ENCODE measurements at regions not wholly inside any gene's neighbourhood (a gene's known extent, or its start where the extent isn't known, plus 50 kb on each side); places are given as distances from the start of the nearest gene placed in this dataset.
"Not testable (repeated sequence)": the region's sequence is repeated elsewhere in the genome, so short reads cannot be mapped to it uniquely, and the experiment has no call there.

DNA sequence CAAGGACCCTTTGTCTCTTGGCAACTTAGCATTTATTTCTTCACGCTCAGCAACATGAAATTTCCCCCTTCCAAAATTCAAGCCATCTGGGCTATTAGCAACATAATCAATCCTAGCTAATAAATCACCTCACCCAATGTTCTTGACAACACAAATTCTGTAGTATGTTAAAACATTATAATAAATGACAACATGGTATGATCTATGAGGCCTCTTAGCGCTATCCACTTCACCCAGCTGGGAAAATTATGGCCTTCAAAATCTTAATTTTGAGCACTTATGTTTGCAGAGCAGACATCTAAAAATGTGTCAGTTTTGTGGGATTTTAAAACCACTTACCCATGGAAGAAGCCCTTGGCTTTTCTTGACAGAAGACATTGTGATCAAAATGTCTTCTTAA lies 181.9 kb downstream of the HDGFL1 start:
- DNase-seq = no peak

DNA sequence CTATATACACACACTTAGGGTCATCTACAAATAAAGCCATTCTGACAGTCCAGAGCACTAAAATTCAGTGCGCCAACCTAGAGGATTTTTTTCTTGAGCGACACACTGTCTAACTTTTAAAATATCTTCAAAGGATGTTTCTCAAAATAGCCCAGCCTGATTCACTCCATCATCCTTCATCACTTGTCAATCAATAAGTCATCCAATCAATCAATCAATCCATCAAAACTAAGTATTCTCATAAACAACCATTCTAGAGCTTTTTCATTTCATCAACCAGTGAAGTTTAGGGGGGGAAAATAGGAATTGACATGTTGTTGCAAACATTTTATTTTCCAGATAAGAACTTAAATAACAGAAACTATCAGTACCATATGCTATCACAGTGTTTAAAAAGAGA lies 183.2 kb downstream of the HDGFL1 start:
- no peak for DNase-seq

DNA sequence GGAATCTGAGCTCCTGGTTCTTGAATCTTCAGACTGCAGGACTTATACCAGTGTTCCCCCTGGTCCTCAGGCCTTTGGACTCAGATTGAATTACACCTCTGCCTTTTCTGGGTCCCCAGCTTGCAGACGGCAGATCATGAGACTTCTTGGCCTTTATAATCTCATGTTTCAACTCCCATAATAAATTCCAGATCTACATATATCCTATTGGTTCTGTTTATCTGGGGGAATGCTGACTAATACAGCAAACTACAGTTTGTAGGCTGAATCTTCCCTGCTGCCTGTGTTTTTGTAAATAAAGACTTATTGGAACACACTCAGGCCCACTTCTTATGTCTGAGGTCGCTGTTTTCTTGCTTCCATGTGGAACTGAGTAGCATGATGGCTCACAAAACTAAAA lies 184.7 kb downstream of the HDGFL1 start:
- no peak for DNase-seq

DNA sequence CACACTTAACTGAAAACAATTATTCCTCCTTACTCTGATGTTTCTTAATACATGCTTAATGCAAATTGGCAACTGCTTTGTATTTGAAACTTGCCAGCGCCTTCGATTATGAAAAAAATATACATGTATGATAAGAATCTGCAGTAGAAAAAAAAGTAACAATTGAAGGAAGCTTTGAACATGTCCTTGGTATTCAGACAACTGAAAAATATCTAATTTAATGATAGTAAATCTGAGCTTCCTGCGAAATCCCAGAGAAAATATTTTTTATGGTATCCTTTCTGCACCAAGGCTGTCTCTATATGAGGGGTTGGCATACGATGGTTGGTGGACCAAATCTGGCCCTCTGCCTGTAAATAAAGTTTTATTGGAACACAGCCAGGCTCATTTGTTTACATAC lies 186.2 kb downstream of the HDGFL1 start:
- no peak for DNase-seq

DNA sequence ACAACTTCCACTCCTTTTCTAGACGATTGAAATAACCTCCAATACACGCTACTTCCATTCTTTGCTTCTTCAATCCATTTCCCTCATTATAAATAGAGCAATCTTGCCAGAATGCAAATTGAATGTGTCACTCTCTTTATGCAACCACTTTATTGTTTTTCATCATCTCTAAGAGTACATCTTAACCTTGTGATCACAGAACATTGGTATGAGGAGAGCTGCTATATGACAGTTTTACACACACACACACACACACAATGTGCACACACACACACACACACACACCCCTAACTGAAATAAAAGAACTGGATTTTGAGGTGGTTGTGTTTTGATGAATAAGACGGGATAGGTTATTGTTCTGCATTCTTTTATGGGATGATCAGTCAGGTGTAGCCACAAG lies 187.0 kb downstream of the HDGFL1 start:
- DNase-seq = no peak

DNA sequence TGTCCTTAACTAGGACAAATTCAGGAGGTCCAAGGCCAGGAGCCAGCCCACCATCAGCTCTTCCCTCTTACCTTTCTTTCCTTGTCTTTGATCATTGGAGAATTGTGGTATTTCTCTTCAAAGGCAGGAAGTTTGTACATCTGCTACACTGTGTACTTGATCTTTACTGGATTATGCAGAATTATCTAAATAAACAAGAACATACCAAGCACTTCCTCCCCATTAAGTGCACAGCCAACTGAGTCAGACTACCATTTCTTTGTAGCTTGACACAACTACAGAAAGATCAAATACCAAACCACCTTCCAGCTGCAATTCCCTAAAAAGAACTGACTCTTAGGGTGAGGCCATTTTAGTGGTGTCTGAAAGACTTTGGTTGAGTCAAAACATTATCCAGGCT lies 195.1 kb downstream of the HDGFL1 start:
- DNase-seq = no peak

DNA sequence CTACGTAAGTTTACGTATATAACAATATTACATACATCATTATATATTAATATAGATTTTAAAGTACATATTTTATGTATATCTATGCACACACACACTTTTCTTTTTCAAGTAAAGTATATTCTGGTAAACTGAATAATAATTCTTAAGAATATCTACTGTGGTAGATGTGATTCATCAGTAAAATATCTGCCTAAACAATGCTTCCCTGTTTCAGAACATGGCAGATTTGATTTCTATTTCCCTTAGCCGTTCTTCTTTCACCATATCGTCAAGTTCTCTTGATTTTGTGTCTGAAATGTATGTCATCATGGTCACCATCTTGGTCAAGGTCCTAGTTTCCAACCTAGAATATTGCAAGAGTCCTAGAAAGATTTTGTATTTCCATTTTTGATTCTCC lies 195.6 kb downstream of the HDGFL1 start:
- no peak for DNase-seq

DNA sequence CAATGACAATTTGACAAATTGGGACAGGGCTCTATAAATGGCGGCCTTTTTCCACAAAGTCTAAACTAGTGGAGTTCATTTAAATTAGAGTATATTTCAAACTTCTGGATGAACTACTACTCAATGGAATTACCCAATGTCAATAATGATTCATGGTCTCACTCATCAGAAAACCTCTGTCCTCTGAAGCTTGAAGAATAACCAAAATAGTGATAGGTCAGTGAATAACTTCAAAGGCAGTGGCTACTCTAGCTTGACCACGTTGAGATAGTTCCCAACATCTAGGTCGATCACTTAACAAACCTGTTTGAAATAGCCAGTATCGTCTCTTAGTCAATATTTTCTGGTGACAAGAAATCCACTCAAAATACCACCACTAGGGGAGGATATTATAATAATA lies 197.6 kb downstream of the HDGFL1 start:
- DNase-seq = no peak

DNA sequence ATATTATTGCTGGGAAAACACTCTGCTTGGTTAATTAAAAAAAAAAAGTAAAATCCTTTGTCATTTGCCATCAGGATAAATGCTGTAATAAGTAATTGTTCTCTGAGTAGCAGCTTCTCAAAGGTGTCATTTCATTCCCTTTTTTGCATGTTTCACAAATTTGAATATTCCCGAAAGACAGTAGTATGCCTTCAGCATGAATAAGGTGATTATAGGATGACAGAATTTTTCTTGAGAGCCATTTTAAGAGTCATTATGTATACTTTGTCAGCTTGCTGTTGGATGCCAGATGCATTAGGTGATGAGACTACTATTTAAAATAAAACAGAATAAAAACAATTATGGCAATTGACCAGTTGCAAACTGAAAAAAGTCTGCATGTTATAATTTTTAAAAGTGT lies 200.7 kb downstream of the HDGFL1 start:
- DNase-seq = no peak

DNA sequence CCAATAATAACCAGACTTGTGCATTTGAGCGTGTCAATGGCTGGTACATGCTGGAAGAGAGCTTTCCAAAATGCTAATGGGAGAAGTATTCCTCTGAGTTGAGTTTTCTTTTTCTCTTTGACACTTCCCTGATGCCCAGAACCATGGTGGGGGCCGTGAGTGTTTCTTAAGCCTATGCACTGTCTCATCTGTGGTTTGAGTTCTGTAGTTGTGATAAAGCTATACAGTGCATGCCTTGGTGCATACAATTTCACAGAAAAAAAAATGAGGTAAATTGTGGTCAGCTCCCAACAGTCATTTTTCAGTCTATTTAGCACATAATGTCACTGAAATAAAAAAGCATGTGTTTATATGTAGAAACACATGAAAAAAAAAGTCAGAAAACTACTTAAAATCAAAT lies 204.8 kb downstream of the HDGFL1 start:
- no peak for DNase-seq

DNA sequence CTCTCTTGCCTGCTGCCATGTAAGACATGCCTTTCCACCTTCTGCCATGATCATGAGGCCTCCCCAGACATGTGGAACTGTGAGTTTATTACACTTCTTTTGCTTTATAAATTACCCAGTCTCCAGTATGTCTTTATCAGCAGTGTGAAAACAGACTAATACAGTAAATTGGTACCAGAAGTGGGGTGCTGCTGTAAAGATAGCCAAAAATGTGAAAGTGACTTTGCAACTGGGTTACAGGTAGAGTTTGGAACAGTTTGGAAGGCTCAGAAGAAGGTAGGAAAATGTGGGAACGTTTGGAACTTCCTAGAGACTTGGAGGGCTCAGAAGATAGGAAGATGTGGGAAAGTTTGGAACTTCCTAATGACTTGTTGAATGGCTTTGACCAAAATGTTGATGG lies 209.1 kb downstream of the HDGFL1 start:
- DNase-seq = not testable (repeated sequence)

DNA sequence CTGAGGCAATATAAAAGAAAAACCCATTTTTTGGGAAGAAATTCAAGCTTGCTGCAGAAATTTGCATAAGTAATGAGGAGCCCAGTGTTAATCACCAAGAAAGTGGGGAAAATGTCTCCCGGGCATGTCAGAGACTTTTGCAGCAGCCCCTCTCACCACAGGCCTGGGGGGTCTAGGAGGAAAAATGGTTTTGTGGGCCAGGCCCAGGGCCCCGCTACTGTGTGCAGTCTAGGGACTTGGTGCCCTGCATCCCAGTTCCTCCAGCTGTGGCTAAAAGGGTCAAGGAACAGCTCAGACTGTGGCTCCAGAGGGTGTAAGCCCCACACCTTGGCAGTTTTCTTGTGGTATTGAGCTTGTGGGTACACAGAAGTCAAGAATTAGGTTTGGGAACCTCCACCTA lies 209.7 kb downstream of the HDGFL1 start:
- DNase-seq = no peak

DNA sequence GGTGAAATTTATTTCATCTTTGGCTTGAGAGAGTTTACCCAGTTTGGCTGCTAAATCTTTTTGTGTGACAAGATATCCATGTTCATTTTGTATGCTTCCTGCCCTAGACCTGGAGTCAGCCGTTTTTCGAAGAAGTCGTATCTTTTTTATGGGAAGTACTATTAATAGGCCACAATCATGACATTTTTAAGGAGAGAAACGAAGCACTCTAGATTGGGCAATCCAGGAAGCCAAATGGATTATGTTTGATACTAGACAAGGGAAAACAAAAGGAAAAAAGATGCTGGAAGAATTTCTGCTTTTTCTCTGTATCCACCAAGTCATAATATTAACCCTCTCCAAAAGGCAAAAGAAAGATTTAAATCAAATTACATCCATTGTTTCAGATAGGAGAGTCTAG lies 214.6 kb downstream of the HDGFL1 start:
- no peak for DNase-seq

DNA sequence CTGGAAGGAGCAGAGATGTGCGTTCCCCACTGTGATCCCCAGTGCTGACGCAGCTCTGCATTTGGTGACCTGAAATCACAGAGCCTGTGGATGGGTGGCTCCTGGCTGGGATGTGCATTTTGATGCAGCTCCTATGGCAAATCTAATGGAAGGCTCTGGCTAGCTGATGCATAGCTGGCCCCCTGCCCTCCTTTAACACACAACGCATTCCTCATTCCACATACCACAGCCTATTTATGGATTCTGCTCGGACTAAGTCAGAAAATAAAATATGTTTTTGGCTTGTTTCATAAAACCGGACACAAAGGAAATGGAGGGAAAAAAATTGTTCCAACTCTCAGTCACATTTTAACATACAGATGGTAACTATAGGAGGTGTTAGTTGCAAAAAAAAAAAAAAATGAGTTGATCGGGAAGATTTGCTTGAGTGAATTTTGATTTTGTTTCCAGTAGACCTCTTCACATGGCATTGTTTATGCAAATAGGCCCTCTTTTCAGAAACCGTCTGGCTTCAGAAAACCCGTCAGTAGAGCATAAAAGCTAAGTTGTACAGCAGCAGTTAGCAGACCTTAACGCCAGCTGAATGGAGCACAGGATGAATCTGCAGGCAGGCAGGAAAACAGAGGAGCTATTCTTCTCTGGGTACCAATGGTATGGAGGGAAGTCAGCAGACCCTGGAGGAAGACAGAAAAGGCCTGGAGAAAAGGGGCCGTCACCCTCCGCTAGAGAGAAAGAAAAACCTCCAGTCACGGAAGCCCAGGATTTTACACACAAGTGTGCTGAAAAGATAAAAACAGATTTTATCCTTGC lies 215.4 kb downstream of the HDGFL1 start:
- DNase-seq = peak; percentile 3

DNA sequence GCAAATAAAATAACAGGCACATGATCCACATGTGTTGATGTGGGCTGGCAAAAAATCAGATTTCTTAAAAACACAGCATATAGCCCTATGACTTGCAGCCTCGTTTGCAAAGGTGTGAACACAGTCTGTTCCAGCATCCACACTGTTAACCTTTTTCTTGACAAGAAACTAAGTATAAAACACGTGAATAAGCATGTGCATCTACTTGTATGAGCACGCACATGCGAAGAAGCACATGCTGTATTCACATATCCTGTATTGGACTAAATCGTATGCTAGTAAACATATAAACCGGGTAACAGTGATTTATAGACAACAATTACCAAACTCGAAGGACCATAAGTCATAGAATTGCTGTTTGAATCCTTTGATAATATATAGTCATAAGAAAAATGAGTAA lies 218.7 kb downstream of the HDGFL1 start:
- no peak for DNase-seq

DNA sequence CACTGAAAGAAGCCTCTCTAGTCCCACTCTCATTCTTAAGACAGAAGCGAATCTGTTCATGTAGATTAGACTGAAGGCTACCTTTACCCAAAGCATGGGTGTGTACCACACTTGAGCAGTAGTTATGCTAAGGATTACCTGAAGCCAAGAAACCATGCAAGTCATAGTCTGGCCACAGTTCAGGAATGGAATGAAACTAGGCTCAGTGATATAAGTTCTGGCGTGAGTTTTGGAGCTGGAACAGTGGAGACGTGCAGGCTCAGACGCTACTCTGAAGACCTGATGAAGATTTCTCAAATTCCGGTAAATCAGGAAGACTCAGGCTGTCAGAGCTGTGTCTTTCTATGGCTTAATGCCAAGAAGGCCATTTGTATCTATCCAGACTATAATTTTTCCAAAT lies 219.9 kb downstream of the HDGFL1 start:
- no peak for DNase-seq

DNA sequence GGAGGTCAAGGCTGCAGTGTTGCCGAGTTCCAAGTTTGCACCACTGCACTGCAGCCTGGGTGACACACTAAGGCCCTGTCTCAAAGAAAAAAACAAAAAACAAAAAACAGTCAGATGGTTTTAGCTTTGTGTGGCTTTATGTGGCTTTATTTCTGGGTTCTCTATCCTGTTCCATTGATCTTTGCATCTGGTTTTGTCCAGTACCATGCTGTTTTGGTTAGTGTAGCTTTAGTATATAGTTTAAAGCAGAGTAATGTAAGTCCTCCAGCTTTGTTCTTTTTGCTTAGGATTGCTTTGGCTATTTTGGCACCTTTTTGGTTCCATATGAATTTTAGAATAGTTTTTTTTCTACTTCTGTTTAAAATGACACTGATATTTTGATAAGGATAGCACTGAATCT lies 225.5 kb downstream of the HDGFL1 start:
- DNase-seq = no peak

DNA sequence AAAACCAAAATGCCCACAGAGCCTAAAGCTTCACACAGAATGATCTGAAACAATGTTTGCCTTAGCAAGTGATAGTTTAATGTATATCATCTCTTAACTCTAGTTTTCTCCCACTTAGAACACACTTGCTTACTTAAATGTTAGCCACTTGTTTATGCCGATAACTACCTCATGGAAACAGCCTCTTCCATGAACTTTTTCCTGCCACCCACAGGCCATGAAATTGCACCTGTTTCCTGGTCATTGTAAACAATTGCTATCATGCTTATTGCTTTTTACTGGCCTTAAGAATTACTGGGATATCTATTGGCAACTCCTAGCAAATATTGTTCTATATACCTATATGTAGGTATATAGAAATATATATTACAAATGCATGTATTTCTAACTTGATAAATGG lies 231.1 kb downstream of the HDGFL1 start:
- DNase-seq = no peak

DNA sequence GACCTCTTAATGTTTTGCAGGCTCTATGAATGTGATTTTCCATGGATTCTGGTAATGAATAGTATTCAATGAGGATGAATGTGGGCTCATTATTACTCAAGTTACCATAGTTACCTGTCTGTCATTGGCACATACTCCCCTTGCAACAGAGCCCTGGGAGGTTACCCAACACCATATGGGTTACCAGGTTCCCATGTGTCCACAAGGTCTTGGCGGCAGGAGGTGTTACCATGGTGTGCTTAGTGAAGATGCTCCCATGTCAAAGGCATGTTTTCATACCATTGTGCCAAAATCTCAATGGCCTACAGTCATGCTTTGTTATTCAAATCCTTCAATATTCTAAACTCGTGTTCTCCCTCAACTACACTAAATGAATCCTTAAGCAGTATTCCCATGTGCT lies 232.5 kb downstream of the HDGFL1 start:
- DNase-seq = no peak

DNA sequence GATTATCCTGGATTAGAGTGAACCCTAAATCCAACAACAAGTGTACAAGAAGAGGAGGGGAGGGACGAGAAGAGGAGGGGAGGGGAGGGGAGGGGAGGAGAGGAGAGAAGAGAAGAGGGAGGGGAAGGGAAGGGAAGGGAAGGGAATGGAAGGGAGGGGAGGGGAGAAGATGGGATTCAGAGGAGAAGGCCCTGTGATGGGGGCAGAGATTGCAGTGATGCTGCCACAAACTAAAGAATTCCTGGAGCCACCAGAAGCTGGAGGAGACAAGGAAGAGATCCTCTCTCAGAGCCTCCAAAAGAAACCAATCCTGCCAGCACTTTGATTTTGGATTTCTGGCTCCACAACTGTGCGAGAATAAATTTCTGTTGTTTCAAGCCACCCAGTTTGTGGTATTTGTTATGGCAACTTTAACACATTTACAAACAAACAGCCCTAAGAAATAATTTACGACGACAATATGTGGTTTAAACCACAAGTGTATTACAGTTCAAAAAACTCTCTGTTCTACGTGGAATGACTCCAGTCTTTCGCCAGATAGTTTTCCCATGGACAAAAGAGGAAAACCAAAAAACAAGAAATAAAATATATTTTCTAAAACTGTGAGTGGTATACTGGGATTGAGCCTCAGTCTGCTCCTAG lies 235.4 kb downstream of the HDGFL1 start:
- no peak for DNase-seq

DNA sequence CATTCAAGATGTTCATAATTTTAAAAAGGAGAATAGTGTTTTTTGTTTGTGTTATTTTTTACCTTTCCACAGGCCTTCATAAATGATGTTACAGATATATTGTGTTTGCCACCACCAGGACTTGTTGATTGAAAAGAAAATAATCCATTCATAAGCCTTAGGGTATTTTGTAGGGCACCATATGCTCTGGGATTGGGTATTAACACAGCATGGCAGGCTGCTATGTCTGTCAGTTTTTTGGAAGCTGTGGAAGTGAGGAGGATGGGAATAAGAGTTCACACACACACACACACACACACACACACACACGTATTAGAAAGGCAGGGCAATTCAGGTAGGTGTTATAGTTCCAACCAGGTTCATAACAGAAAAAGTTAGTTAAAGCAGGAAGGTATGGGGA lies 237.9 kb downstream of the HDGFL1 start:
- no peak for DNase-seq

DNA sequence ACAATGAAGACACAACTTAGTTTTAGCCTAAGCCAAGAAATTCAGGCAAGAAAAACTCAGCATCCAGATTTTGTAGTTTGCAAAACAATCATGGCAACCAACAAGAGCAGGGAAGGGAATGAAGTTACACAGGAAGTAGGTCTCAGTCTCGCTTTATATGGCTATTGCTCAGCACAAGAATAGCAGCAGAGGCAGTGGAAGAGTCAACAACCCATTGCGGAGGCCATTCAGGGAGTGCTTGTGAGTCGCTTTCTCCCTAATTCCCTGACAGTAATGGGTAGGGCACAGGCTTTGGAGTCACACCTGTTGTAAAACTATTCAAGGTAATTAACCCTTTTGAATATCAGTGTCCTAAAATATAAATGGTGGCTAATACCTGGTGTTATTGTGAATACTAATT lies 238.5 kb downstream of the HDGFL1 start:
- DNase-seq = no peak

DNA sequence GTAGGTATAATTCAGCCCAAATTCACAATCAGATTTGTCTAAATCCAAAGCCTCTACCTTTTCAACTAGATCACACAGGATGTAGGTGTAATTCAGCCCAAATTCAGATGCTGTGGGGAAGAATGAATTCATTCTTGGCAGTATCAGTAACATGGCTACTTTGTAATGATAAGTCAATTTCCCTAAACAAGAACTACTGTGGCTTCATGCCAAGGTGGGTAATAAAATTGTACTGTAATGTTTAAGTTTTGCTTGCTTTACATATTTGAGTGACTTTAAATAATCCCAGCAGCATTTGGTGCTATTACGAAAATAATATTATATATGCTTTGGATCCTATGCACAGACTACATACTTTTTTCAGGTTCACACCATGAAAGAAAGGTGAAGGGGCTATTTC lies 239.1 kb downstream of the HDGFL1 start:
- DNase-seq = no peak

DNA sequence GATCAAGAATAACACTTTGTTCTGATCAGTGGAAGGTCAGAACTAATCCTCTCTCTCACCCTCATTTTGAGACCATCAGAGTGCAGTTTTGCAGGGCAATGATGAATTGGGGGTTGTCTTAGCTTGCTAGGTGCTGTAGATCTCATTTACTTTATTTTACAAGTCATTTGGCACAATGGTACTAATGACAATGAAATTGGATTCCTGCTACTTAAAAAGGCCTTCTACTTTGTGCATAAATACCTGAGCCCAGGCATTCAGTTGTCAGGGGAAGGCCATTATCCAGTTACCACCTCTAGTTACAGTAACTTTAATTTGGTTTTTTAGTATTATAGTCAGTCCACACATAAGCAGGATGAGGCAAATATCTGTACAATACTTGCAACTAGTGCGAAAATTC lies 240.0 kb downstream of the HDGFL1 start:
- no peak for DNase-seq

DNA sequence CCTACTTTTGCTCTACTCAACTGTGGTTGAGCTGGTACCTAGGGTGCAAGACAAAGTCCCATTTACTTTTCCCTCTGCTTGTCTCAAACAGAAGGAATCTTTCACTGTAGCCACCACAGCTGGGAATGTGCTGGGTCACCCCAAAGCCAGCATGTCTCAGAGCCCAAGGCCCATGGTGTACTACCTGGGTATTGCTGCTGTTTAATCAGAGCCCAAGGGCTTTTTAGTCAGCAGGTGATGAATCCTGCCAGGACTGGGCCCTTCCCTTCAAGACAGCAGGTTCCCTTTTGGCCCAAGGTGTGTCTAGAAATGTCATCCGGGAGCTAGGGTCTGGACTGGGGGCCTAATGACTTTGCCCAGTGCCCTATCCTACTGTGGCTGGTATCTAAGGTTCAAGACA lies 249.8 kb downstream of the HDGFL1 start:
- no peak for DNase-seq
